ENCODE measurements at regions not wholly inside any gene's neighbourhood (a gene's known extent, or its start where the extent isn't known, plus 50 kb on each side); places are given as distances from the start of the nearest gene placed in this dataset.

DNA sequence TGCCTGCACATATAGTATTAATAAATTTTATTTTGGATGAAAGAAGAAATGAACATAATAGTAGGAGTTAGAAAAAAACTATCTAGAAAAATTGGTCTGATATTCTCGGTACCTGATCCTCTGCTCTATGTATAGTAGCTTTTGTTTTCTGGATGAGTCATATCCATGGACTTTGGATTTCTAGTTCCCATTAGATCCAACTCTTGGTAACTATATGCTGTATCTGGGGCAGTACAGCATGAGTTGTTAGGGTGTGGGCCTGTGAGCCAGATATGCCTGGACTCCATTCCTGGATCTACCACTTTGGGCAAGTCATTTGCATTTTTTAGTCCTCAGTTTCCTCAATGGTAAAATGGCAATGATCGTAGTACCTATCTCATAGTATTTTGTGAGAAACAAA lies 372.2 kb upstream of the PKN2 start:
- no peaks in the 10 kb centered on the region for H3K4me1 ChIP-seq (ENCODE audit: insufficient read depth, low read length, severe bottlenecking)
- no peaks in the 10 kb centered on the region for H3F3A ChIP-seq (ENCODE audit: insufficient read depth, low read length)
- TF ChIP-seq EZH2 (IDR thresholded peaks at IDR 0.05; ENCODE audit: borderline replicate concordance, low read length): no peak
- H3K27me3 ChIP-seq (ENCODE audit: insufficient read depth, low read length): no peaks in the 10 kb centered on the region
- H3K4me3 ChIP-seq (ENCODE audit: low read depth, low read length, poor library complexity, severe bottlenecking): no peak overlapping the region
- no peaks in the 10 kb centered on the region for H3K79me2 ChIP-seq (ENCODE audit: insufficient read depth, low read length)
- no peaks in the 10 kb centered on the region for H3K9me2 ChIP-seq (ENCODE audit: low read depth, low read length)
- no peak overlapping the region for H3K27ac ChIP-seq (ENCODE audit: low read depth, low read length, poor library complexity, severe bottlenecking)
- no peak overlapping the region for H3K4me2 ChIP-seq (ENCODE audit: low read length)
- no peak overlapping the region for H3K9ac ChIP-seq (ENCODE audit: low read length)
- no peak overlapping the region for H2AFZ ChIP-seq (ENCODE audit: low read length)
- H3K9me3 ChIP-seq (ENCODE audit: low read length): no peaks in the 10 kb centered on the region
- H4K20me1 ChIP-seq (ENCODE audit: insufficient read depth, low read length): no peaks in the 10 kb centered on the region
- no peaks in the 10 kb centered on the region for H3K36me3 ChIP-seq (ENCODE audit: insufficient read depth, low read length)

DNA sequence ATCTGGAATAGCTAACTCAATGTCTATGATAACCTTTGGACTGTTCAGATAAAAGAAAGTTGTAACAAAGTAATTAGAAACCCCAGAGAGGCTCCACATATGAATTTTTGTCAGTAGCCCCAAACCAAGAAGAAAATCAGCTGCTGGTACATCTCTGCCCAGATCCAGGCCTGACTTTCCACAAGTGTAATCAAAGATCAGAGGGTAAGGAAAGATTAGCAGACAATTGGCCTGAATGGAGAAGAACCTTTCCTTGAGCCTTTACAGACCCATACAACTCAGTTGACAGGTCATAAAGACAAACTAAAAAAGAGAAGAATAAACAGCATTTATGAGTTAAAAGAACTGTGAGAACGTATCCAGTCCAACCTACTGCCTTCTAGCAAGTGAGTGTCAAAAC lies 366.7 kb upstream of the PKN2 start:
- no peaks in the 10 kb centered on the region for H3K9me2 ChIP-seq (ENCODE audit: low read depth, low read length)
- no peak overlapping the region for H3K9ac ChIP-seq (ENCODE audit: low read length)
- H3K27me3 ChIP-seq (ENCODE audit: insufficient read depth, low read length): no peaks in the 10 kb centered on the region
- no peaks in the 10 kb centered on the region for H3K36me3 ChIP-seq (ENCODE audit: insufficient read depth, low read length)
- no peaks in the 10 kb centered on the region for H3F3A ChIP-seq (ENCODE audit: insufficient read depth, low read length)
- no peaks in the 10 kb centered on the region for H3K9me3 ChIP-seq (ENCODE audit: low read length)
- H3K4me3 ChIP-seq (ENCODE audit: low read depth, low read length, poor library complexity, severe bottlenecking): no peak overlapping the region
- no peak for TF ChIP-seq CTCF (IDR thresholded peaks at IDR 0.05; ENCODE audit: low read length)
- no peak overlapping the region for H3K4me2 ChIP-seq (ENCODE audit: low read length)
- no peaks in the 10 kb centered on the region for H3K4me1 ChIP-seq (ENCODE audit: insufficient read depth, low read length, severe bottlenecking)
- H4K20me1 ChIP-seq (ENCODE audit: insufficient read depth, low read length): no peaks in the 10 kb centered on the region
- no peaks in the 10 kb centered on the region for H3K79me2 ChIP-seq (ENCODE audit: insufficient read depth, low read length)
- no peak overlapping the region for H3K27ac ChIP-seq (ENCODE audit: low read depth, low read length, poor library complexity, severe bottlenecking)
- no peak overlapping the region for H2AFZ ChIP-seq (ENCODE audit: low read length)

GRCh38 chr1:88318740-88319139 lies 365.3 kb upstream of the PKN2 start:
- H4K20me1 ChIP-seq (ENCODE audit: insufficient read depth, low read length): no peaks in the 10 kb centered on the region
- no peaks in the 10 kb centered on the region for H3K4me1 ChIP-seq (ENCODE audit: insufficient read depth, low read length, severe bottlenecking)
- H3K36me3 ChIP-seq (ENCODE audit: insufficient read depth, low read length): no peaks in the 10 kb centered on the region
- H3F3A ChIP-seq (ENCODE audit: insufficient read depth, low read length): no peaks in the 10 kb centered on the region
- no peak for TF ChIP-seq EZH2 (IDR thresholded peaks at IDR 0.05; ENCODE audit: borderline replicate concordance, low read length)
- H3K4me3 ChIP-seq (ENCODE audit: low read depth, low read length, poor library complexity, severe bottlenecking): no peak overlapping the region
- no peak overlapping the region for H3K27ac ChIP-seq (ENCODE audit: low read depth, low read length, poor library complexity, severe bottlenecking)
- no peaks in the 10 kb centered on the region for H3K79me2 ChIP-seq (ENCODE audit: insufficient read depth, low read length)
- no peaks in the 10 kb centered on the region for H3K9me2 ChIP-seq (ENCODE audit: low read depth, low read length)
- no peaks in the 10 kb centered on the region for H3K27me3 ChIP-seq (ENCODE audit: insufficient read depth, low read length)
- H2AFZ ChIP-seq (ENCODE audit: low read length): no peak overlapping the region
- H3K4me2 ChIP-seq (ENCODE audit: low read length): no peak overlapping the region
- no peak overlapping the region for H3K9ac ChIP-seq (ENCODE audit: low read length)
- H3K9me3 ChIP-seq (ENCODE audit: low read length): no peaks in the 10 kb centered on the region

DNA sequence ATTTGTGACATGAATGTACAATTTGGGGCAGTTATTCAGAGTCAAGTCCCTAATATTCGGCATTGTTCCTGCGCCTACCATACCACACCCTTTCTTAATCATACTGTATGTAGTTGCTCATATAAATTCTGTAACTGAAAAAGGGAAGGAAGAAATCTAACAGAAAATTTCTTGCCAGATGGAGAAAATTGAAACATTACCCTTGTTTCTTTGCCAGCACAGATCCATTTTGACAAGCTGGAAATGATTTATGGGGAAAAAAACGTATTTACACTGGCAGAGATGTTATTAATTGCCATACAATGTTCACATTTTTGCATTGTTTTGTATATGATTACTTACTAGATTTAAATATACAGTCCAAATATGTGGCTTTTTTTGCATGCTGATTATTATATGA lies 363.8 kb upstream of the PKN2 start:
- no peaks in the 10 kb centered on the region for H3K27me3 ChIP-seq (ENCODE audit: insufficient read depth, low read length)
- H3K4me2 ChIP-seq (ENCODE audit: low read length): no peak overlapping the region
- H4K20me1 ChIP-seq (ENCODE audit: insufficient read depth, low read length): no peaks in the 10 kb centered on the region
- H3K9me2 ChIP-seq (ENCODE audit: low read depth, low read length): no peaks in the 10 kb centered on the region
- no peaks in the 10 kb centered on the region for H3K9me3 ChIP-seq (ENCODE audit: low read length)
- H3F3A ChIP-seq (ENCODE audit: insufficient read depth, low read length): no peaks in the 10 kb centered on the region
- TF ChIP-seq CTCF (IDR thresholded peaks at IDR 0.05; ENCODE audit: low read length) (no peak), EZH2 (IDR thresholded peaks at IDR 0.05; ENCODE audit: borderline replicate concordance, low read length) (no peak)
- H3K27ac ChIP-seq (ENCODE audit: low read depth, low read length, poor library complexity, severe bottlenecking): no peak overlapping the region
- H3K36me3 ChIP-seq (ENCODE audit: insufficient read depth, low read length): no peaks in the 10 kb centered on the region
- no peak overlapping the region for H3K9ac ChIP-seq (ENCODE audit: low read length)
- H2AFZ ChIP-seq (ENCODE audit: low read length): no peak overlapping the region
- H3K79me2 ChIP-seq (ENCODE audit: insufficient read depth, low read length): no peaks in the 10 kb centered on the region
- H3K4me1 ChIP-seq (ENCODE audit: insufficient read depth, low read length, severe bottlenecking): no peaks in the 10 kb centered on the region
- H3K4me3 ChIP-seq (ENCODE audit: low read depth, low read length, poor library complexity, severe bottlenecking): no peak overlapping the region

All from OCI-LY1 (cell line).